ENCODE measurements at regions not wholly inside any gene's neighbourhood (a gene's known extent, or its start where the extent isn't known, plus 50 kb on each side); places are given as distances from the start of the nearest gene placed in this dataset.

- POLR2A ChIA-PET (ENCODE audit: low non-redundant PET) = no interaction called here
These were observed 138.0 kb downstream of the MAP3K7 start for GRCh38 chr6:90448836-90449235.

GRCh38 chr6:90446164-90446563 is 140.7 kb downstream of the MAP3K7 start:
- POLR2A ChIA-PET (ENCODE audit: low non-redundant PET) = no interaction called here
- TF ChIP-seq EZH2 (IDR thresholded peaks at IDR 0.05; ENCODE audit: borderline replicate concordance, low read depth, low read length, poor library complexity, severe bottlenecking) = no peak
- no peak for TF ChIP-seq CTCF (conservative IDR thresholded peaks at IDR 0.05; ENCODE audit: low read depth, low read length)
- no peak overlapping the region for H3K27ac ChIP-seq (ENCODE audit: low read depth, low read length, poor library complexity, severe bottlenecking)
- DNase-seq (ENCODE audit: low spot score) = peak; percentile 4
- no peaks in the 10 kb centered on the region for H3K27me3 ChIP-seq (replicated peaks; ENCODE audit: insufficient read depth, low read depth, low read length, poor library complexity)
- H3K36me3 ChIP-seq (ENCODE audit: insufficient read depth, low read length, poor library complexity, severe bottlenecking) = no peaks in the 10 kb centered on the region
- CTCF ChIA-PET = no interaction called here
- BruUV-seq (replicated peaks) = no TSS peak
- H3K4me1 ChIP-seq (ENCODE audit: insufficient read depth, low read length, poor library complexity, severe bottlenecking) = no peaks in the 10 kb centered on the region
- intact Hi-C loops (cut with micrococcal nuclease; ENCODE audit: unreplicated experiment) = no loop called here
- H3K9me3 ChIP-seq (ENCODE audit: low read depth, low read length, poor library complexity, severe bottlenecking) = no peaks in the 10 kb centered on the region
- no peak overlapping the region for H3K4me3 ChIP-seq (ENCODE audit: low read depth, low read length, poor library complexity, severe bottlenecking)

More at GRCh38 chr6:90448836-90449235, 138.0 kb downstream of the MAP3K7 start:
- no TSS peak for BruUV-seq (replicated peaks)
- Histone ChIP-seq H3K4me3 (ENCODE audit: low read depth, low read length, poor library complexity, severe bottlenecking) (no peak overlapping the region), H3K36me3 (ENCODE audit: insufficient read depth, low read length, poor library complexity, severe bottlenecking) (no peaks in the 10 kb centered on the region), H3K27me3 (replicated peaks; ENCODE audit: insufficient read depth, low read depth, low read length, poor library complexity) (no peaks in the 10 kb centered on the region), H3K27ac (ENCODE audit: low read depth, low read length, poor library complexity, severe bottlenecking) (no peak overlapping the region), H3K4me1 (ENCODE audit: insufficient read depth, low read length, poor library complexity, severe bottlenecking) (no peaks in the 10 kb centered on the region), H3K9me3 (ENCODE audit: low read depth, low read length, poor library complexity, severe bottlenecking) (no peaks in the 10 kb centered on the region)
- TF ChIP-seq CTCF (conservative IDR thresholded peaks at IDR 0.05; ENCODE audit: low read depth, low read length) = no peak
- no peak for TF ChIP-seq EZH2 (IDR thresholded peaks at IDR 0.05; ENCODE audit: borderline replicate concordance, low read depth, low read length, poor library complexity, severe bottlenecking)
- DNase-seq (ENCODE audit: low spot score) = no peak
- intact Hi-C loops (cut with micrococcal nuclease; ENCODE audit: unreplicated experiment) = no loop called here
- CTCF ChIA-PET = no interaction called here

GRCh38 chr6:90445533-90446108 is 141.3 kb downstream of the MAP3K7 start:
- H3K27ac ChIP-seq (ENCODE audit: low read depth, low read length, poor library complexity, severe bottlenecking) = no peak overlapping the region
- no TSS peak for BruUV-seq (replicated peaks)
- no peak overlapping the region for H3K4me3 ChIP-seq (ENCODE audit: low read depth, low read length, poor library complexity, severe bottlenecking)
- TF ChIP-seq EZH2 (IDR thresholded peaks at IDR 0.05; ENCODE audit: borderline replicate concordance, low read depth, low read length, poor library complexity, severe bottlenecking) (no peak), CTCF (conservative IDR thresholded peaks at IDR 0.05; ENCODE audit: low read depth, low read length) (no peak)
- CTCF ChIA-PET = no interaction called here
- no peaks in the 10 kb centered on the region for H3K9me3 ChIP-seq (ENCODE audit: low read depth, low read length, poor library complexity, severe bottlenecking)
- no peaks in the 10 kb centered on the region for H3K4me1 ChIP-seq (ENCODE audit: insufficient read depth, low read length, poor library complexity, severe bottlenecking)
- POLR2A ChIA-PET (ENCODE audit: low non-redundant PET) = no interaction called here
- intact Hi-C loops (cut with micrococcal nuclease; ENCODE audit: unreplicated experiment) = no loop called here
- DNase-seq (ENCODE audit: low spot score) = no peak
- H3K36me3 ChIP-seq (ENCODE audit: insufficient read depth, low read length, poor library complexity, severe bottlenecking) = no peaks in the 10 kb centered on the region
- H3K27me3 ChIP-seq (replicated peaks; ENCODE audit: insufficient read depth, low read depth, low read length, poor library complexity) = no peaks in the 10 kb centered on the region
